ENCODE measurements at regions not wholly inside any gene's neighbourhood (a gene's known extent, or its start where the extent isn't known, plus 50 kb on each side); places are given as distances from the start of the nearest gene placed in this dataset.

- no peak for DNase-seq (ENCODE audit: low spot score)
These were observed 242.0 kb downstream of the CMPK2 start for GRCh38 chr2:6623746-6624145.

- DNase-seq (ENCODE audit: low spot score): no peak
These were observed 239.2 kb downstream of the CMPK2 start for GRCh38 chr2:6626401-6627012.

DNA sequence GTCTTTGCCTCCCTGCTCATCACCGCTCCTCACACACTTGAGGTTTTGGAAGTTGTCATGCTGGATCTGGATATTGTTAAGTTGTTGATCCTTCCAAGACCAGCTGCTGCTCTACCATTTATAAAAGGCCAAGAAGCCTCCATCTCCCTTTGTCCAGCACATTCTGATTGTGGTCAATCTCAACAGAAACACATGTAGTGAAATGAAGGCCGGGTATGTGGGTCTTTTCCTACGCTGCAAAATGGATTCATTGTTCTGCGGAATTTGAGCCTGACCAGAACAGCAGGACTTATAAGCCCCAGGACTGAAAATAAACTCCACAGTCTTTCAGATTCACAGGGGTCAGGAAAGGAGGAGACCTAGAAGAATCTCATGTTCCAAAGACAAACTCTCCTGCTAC is 238.4 kb downstream of the CMPK2 start:
- DNase-seq (ENCODE audit: low spot score): no peak

DNA sequence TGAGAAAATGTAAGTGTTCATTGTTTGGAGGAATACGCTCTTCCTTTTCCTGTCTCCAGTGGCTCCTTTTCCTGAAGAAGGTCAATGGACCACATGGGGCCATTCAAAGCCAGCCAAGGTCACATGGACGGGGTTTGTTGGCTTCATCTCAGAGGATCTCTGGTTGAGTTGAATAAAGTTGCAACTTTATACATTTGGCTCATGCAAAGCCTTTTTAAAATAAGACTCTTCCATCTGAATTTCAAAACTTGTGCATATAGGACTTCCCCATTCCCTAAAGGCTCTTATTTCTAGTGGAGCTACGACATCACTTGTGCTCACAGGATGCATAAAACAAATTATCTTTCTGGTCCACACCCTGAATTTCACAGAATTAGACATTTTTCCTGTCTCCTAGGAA is 235.5 kb downstream of the CMPK2 start:
- DNase-seq (ENCODE audit: low spot score): no peak

GRCh38 chr2:6635296-6635695 is 230.4 kb downstream of the CMPK2 start:
- DNase-seq (ENCODE audit: low spot score): no peak

GRCh38 chr2:6637330-6637729 is 228.4 kb downstream of the CMPK2 start:
- DNase-seq (ENCODE audit: low spot score): no peak

DNA sequence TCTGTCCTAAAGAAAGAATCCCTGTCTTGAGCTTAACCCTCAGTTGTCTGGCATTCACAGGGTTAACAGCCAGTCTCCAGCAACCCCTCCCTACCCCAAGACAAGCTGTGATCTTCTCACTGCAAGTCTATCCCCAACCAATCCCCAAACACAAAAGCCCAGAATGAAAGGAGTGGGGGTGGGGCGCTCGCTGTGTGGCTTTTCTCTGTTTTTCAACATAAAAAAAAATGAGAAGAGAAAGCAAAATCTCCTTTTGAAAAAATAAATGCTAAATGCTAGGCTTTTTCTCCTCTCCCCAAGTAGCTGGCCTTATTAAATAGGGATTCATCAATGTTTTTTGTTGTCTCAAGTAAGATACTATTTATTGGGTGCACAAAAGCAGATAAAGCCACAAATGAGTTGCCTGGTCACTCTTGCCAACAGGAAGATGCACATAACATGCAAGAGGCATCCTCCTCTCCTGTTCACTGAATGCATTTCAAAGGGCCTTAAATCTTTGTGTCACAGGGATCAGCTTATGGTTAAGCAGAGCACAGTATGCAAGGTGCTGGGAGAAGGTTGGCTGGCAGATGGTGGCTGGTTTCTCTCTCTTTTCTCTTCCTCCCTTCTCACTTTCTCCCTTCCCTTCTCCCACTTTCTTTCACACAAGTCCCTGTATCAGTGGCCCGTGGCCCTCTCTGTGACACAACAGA is 225.6 kb downstream of the CMPK2 start:
- DNase-seq (ENCODE audit: low spot score): no peak

DNA sequence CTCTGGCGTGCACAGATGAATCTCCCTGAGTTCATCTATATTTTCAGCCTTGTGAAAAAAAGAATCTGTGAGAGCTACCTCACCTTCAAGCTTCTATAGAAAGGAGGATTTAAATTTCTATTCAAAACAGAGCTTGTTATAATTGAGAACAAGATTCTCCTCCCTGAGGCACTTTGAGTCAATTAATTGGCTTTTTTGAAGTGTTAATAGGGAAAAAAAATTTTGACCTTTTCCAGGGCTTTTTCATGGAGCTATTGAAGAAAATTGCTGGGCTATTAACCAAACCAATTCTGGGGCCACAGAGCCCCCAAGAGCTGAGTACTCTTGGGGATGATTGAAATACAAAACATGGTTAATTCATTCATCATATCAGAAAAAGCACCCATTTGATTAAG is 225.1 kb downstream of the CMPK2 start:
- no peak for DNase-seq (ENCODE audit: low spot score)

DNA sequence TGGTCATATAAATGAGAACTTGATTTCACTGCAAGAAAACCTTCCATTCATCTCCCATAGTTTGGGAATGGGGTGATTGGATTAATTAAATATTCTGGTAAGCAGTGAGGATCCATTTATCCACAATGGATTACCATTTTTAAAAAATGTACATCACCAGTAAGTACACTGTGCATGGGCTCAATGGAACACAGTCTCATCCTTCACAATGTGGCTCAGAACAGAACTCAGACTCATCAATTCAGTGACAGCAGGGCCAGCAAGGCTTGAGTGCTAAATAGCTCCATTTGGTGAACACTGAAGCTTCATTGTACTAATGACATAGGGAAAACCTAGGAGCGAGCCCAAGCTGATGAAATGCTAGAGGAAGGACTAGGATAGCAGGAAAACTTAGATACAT is 223.8 kb downstream of the CMPK2 start:
- no peak for DNase-seq (ENCODE audit: low spot score)

DNA sequence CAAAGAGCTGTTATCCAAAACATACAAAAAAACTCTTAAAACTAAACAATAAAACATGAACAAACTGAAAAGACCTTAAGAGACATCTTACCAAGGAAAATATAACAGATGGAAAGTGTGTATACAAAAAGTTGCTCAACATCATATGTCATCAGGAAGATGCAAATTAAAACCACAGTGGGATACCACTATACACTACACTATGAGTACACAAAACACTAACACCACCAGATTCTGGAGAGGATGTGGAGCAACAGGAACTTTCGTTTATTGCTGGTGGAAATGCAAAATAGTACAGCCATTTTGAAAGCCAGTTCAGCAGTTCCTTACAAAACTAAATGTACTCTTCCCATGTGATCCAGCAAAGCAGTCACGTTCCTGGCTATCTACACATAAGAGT is 221.4 kb downstream of the CMPK2 start:
- DNase-seq (ENCODE audit: low spot score): no peak

DNA sequence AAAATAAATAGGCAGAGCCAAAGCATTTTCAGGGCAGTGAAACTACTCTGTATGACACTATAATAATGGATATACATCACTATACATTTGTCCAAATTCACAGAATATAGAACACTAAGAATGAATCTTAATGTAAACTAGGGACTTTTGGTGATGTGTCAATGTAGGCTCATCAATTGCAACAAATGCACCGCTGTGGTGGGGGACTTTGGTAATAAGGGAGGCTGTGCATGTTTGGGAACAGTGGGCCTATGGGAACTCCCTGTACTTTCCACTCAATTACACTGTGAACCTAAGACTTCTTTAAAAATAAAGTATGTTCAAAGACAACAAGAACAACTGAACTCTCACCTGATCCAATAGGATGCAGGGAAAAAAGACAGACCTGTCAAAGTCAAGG is 220.7 kb downstream of the CMPK2 start:
- no peak for DNase-seq (ENCODE audit: low spot score)

DNA sequence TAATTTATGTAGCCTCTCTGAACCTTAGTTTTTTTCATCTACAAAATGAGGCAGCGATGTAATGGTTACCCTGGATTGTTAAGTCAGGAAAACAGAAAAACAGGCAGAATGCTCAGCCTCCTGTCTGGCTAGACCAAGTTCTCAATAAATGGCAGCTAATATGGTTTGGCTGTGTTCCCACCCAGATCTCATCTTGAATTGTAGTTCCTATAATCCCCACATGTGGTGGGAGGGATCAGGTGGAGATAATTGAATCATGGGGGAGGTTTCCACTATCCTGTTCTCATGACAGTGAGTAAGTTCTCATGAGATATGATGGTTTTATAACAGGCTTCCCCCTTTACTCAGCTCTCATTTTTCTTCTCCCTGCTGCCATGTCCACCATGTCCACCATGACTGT is 220.0 kb downstream of the CMPK2 start:
- no peak for DNase-seq (ENCODE audit: low spot score)

DNA sequence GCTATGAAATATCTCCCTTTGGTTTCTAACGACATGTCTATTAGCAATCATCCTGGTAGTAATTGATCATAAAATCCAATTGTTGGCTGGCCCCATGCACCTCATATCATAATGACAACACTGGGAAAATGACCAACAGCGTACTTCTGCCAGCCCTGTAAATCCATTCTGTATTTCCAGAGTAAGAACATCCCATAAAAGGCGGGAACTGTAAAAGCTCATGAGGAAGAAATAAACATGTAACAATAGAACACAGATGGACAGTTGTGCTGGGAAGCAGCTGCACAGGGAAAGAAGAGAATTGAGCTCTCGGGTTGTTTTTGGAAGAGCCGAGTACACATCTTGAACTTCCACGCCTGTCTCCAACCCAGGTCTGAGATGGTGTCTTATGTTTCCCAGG is 218.7 kb downstream of the CMPK2 start:
- no peak for DNase-seq (ENCODE audit: low spot score)

DNA sequence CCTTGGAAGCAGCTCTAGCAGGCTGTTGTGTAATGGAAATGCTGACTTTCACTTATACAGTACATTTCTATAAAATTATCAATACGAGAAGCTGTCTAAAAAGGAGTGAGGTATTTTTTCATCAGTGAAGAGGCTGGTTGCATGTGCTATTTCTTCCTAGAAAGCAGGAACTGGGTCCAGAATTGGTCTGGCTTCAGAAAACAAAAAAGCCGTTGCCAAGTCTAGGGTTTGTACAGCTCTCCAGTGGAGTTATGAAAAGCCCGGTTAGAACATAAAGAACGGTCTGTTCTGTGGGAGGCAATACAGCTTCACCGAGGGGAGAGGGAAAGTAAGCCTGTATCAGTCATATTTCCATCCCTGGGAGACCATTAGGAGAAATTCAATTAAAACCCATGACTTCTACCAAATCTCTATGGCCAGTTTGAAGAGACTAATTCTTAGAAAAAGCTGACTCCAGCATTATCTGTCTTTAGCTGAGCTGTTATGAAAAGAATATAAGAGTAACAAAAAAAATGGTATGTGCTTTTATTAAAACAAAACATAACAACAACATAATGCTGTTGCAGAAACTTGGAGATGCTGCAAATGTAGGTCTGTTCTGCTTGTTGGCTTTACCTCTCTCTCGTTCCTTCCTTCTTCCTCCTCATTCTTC is 217.0 kb downstream of the CMPK2 start:
- no peak for DNase-seq (ENCODE audit: low spot score)

- DNase-seq (ENCODE audit: low spot score): no peak
These were observed 215.4 kb downstream of the CMPK2 start for GRCh38 chr2:6650311-6650710.

DNA sequence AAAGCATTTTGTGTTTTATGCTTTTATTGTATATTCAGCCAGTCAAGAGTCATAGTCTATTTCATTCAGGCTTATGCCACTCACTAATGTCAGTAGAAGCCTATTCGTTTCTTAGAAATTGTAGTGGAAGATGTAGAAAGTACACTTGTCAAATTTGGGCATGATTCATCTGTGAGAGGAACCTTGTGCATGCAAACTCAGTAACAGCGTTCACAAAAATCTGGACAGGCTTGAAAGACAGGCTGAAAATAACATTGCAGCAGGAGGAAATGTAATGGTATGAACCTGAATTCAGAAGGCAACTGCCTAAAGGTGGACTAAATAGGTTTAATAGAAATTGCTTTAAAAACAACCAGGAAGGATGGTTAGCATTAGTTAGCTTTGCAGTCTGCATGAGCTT is 213.5 kb downstream of the CMPK2 start:
- DNase-seq (ENCODE audit: low spot score): no peak

DNA sequence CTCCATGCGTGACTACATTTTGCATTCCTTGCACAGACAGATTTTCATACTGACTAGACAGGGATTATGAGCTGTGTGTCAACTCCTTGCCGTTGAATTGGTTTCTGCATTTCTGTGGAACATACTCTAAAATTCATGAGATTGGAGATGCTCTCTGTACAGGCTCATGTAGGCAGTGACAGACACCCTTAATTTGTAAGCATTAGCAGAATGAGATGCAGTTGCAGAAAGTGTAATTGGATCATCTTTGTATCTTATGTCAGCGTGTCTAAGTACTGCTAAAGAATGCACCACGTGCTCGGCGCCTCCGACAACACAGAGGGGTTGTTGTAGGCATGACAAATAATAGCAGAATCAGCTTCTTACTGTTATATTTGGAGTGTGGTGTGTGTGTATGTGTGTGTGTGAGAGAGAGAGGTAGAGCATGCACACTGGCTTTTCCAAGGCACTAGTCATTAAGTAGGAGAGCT is 212.4 kb downstream of the CMPK2 start:
- DNase-seq (ENCODE audit: low spot score): no peak

DNA sequence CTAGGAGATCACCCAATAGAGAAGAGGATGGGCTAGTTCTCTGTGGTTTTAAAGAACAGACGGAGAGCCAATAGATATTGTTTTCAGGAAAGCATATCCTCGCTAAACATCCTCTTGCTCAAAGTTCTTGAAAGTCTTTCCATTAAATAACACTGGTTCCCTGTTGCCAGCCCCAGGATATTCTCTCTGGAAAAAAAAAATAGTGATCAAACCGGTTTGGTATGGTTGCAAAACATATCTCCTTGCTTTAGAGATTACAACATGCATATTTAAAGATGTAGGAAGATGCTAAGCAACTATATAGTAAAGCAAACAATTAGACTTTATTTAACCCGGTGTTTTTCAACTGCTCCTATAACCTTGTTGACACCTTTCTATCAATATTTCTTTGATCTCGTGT is 211.4 kb downstream of the CMPK2 start:
- DNase-seq (ENCODE audit: low spot score): no peak

DNA sequence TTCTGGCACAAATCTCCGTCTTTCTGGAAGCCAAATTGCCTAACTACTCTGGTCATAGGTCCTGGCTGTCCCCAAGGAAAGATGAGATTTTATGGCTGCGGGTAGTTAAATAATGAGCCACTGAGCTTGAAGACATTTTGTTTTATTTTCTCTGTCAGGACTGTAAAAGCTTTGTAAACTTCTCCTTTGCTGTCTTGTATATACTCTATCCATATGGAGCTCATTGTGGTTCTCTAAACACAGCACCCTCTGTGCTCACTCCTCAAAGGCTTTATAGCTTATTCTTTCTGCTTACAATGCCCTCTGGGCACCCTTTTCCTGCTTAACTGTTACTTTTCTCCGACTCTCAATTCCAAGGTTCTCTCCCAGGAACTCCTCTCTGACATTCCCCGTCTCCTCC is 209.1 kb downstream of the CMPK2 start:
- DNase-seq (ENCODE audit: low spot score): no peak

DNA sequence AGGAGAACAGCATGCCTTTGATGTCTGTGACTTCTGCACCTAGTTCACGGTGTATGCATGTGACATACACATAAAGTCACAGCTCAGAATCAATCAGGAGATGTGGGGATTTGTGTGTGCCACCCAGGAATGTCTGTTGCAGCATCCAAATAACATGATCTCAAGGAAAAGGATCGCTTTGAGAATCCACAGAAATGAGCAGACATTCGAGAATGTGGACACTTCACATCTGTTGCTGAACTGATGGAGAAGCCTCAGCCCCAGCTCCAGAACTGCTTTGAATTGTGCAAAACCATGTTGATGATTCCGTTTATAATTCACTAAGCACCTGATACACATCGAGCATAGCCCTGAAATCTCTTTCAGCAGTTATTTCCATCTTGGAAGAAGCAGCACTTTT is 208.6 kb downstream of the CMPK2 start:
- no peak for DNase-seq (ENCODE audit: low spot score)

- DNase-seq (ENCODE audit: low spot score): no peak
These were observed 207.9 kb downstream of the CMPK2 start for GRCh38 chr2:6657855-6658254.

DNA sequence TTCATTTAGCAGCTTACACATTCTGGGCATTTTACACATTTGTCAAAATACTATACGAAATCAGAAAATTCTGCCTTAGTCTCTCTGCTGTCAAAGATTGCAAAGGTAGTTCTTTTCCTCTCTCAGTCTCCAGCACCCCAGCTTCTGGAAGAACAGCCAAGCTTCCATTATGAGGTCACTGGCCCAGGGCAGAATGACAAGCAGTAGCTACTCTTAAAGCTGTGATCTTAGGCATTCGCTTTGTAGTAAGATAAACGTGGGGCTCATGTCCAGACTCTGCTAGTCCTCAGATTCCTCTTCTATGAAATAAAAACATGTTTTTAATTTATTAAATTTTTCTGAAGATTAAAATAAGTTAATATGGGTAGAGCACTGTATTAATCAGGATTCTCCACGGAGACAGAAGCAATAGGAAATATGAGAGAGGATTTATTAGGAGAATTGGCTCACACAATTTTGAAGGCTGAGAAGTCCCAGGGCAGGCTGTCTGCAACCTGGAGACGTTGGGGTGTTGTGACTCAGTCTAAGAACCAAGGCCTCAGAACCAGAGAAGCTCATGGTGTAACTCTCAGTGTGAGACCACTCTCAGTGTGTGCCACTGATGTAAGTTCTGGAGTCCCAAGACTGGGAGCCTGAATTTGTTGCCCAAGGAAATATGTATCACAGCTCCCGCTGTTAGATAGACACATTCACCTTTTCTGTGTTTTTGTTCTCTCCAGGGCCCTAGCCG is 201.2 kb downstream of the CMPK2 start:
- DNase-seq (ENCODE audit: low spot score): no peak

All from hematopoietic multipotent progenitor cell treated with erythropoietin and hydrocortisone succinate and interleukin-3 and kit ligand, for 17 days (in vitro differentiated cells).